Fibroblast of pulmonary artery (primary cell): ENCODE measurements at regions not wholly inside any gene's neighbourhood (a gene's known extent, or its start where the extent isn't known, plus 50 kb on each side); places are given as distances from the start of the nearest gene placed in this dataset.
"Not testable (repeated sequence)": the region's sequence is repeated elsewhere in the genome, so short reads cannot be mapped to it uniquely, and the experiment has no call there.

Experiments used
- DNase-seq: peaks from one replicate; pipeline ENCODE4 v3.0.0-alpha.2; 2010; ENCODE audit warnings: low read depth
- H3K4me3 ChIP-seq: replicated peaks from 2 replicates; pipeline ENCODE4 v1.5.1; 2011; ENCODE audit warnings: low read depth, mild to moderate bottlenecking, control low read depth, low read length, moderate library complexity
- TF ChIP-seq, protein P1 (sequence below): IDR thresholded peaks from 2 replicates; pipeline ENCODE4 v1.5.1; 2011; ENCODE audit warnings: mild to moderate bottlenecking, control low read depth, low read length, inconsistent platforms; ENCODE audit errors: missing control alignments

DNA sequence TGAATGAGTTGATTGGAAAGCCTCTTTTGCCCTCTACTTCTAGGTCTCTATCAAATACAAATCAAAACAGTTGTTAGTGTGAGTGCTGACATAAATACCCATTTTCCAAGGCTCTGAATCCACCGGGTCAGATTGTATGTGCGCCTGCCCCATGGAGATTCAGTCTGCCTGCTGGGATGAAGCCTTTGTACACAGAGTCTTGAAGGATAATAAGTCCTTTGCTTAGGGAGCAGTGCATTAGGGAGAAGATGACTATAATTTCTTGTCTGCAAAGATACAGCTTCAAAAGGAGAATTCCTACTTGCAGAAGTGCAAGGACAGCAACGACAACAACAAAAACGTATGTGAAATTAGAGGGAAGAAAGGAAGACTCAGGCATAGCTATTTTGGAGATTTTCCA is 90.3 kb upstream of the VRK1 start:
- no peak for DNase-seq

DNA sequence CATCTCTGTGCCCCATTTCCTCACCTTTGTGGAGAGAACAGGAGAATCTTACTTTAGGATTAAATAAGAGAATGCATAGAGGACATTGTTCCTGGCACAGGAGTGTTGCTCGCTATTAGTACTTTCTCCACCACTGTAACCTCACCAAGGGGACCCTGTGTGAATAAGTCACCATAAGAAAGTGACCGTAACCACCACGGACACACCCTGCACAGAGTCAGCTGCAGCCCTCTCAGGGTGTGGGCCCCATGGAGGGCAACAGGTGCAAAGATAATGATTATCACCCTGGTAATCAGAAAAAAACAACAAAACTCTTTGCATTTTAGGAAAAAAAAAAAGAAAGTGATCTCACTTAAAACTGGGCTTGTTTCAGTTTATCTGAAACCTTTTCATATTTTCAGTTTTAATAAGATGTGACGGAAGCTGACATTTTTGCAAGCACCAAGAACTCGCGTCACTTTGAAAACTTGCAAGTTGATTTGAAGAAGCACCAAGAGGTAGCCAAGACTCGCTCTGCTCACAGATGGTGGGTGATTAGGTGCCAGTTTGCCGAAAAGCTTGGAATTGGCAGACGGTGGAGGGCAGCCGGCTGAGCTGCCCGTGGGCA is 87.0 kb upstream of the VRK1 start:
- no peak for DNase-seq
- H3K4me3 ChIP-seq: no peak overlapping the region
- TF ChIP-seq, protein P1, sequence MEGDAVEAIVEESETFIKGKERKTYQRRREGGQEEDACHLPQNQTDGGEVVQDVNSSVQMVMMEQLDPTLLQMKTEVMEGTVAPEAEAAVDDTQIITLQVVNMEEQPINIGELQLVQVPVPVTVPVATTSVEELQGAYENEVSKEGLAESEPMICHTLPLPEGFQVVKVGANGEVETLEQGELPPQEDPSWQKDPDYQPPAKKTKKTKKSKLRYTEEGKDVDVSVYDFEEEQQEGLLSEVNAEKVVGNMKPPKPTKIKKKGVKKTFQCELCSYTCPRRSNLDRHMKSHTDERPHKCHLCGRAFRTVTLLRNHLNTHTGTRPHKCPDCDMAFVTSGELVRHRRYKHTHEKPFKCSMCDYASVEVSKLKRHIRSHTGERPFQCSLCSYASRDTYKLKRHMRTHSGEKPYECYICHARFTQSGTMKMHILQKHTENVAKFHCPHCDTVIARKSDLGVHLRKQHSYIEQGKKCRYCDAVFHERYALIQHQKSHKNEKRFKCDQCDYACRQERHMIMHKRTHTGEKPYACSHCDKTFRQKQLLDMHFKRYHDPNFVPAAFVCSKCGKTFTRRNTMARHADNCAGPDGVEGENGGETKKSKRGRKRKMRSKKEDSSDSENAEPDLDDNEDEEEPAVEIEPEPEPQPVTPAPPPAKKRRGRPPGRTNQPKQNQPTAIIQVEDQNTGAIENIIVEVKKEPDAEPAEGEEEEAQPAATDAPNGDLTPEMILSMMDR: no peak

More for the DNA sequence above, 90.3 kb upstream of the VRK1 start:
- H3K4me3 ChIP-seq: no peak overlapping the region
- TF ChIP-seq, protein P1: no peak

DNA sequence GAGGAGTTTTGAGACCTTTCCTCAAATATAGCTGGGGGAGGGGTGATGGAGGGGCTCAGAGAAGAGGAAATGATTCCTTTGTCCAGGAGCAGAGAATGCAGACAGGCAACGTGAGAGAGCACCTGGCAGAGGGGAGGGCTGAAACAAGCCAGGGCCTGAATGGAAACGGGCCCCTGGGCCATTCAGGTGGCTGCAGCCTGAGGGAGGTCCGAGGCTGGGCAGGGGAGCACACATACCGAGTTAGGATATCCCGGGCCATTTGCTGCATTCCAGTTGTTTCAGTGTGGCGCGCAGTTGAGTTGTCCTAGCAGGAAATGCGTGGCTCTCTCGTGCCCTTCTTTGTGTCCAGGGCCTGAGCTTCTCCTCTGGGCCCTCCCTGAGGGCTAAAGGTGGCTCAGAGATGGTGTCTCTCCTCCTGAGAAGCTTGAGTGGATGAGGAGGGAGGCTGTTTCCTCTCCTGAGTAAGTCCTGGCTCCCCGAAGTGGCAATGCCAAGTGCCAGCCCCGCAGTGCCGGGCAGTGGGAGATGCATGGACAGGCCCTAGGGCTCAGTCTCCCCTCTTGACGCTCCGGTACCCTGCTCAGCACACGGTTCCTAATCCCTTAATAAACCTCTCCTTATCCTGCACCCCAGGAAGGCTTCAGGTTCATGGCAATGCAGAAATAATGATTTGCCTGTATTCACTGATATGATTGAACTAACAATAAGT is 85.5 kb upstream of the VRK1 start:
- no peak overlapping the region for H3K4me3 ChIP-seq
- TF ChIP-seq, protein P1: no peak
- no peak for DNase-seq

DNA sequence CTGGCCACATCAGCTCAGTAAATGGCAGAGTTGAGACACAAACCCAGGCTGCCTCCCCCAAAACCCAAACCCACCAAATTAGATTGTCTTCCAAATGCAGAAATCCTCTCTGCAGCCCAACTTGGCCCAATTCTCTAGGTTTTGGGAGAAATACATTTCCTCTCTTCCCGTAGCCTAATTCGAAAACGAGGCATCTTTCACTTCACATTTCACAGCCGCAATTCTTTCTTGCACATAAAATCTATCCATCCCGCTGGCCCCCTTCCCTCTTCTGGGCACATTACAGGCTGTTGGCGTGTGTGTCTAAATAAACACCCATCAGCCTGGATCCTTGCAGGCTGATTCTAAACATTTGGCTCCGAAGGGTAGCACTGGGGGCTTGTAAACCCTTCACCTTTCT is 83.8 kb upstream of the VRK1 start:
- DNase-seq: no peak
- TF ChIP-seq, protein P1: no peak
- no peak overlapping the region for H3K4me3 ChIP-seq

DNA sequence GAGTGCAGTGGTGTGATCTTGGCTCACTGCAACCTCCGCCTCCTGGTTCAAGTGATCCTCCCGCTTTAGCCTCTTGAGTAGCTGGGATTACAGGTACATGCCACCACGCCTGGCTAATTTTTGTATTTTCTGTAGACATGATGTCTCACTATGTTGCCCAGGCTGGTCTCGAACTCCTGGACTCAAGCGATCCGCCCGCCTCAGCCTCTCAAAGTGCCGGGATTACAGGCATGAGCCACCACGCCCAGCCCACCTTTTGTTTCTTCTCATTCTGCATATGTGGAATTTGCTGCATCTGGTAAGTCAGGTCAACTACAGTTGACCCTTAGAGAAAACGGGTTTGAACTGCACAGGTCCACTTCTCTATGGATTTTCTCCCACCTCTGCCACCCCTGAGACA is 82.6 kb upstream of the VRK1 start:
- not testable (repeated sequence) for DNase-seq, H3K4me3 ChIP-seq

DNA sequence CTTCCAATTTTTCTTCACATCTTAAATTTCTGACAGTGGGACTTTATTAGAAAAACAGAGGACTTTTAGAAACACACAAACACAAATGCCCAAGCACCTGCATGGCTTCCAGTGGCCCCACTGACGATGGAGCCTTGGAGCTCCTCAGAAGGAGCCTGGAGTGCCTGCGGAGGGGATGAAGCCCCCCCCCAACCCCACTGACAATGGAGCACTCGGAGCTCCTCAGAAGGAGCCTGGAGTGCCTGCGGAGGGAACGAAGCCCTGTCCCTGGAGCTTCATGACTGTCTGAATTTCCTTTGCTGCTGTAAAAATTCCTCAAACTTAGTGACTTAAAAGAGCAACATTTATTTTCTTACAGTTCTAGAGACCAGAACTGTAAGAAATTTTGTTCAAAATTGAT is 80.1 kb upstream of the VRK1 start:
- TF ChIP-seq, protein P1: no peak
- no peak for DNase-seq
- H3K4me3 ChIP-seq: no peak overlapping the region

DNA sequence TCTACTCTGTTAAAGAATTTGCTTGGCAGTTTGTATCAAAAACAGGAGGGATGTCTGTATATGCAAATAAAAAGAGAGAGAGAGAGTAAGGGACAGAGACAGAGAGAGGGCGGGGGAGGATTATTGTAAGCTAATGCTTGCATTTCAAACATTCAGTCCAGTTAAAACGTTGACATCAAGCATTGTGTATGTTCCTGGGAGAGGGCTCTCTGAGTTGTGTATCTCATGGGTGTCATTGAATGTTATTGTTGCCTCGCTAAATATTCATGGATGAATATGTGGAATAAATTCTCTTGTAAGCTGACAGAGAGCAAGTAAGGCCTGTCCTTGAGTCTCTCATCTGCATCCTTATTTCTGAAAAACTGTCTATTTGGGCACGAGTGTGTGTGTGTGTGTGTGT is 78.8 kb upstream of the VRK1 start:
- no peak for DNase-seq
- H3K4me3 ChIP-seq: no peak overlapping the region
- TF ChIP-seq, protein P1: no peak

DNA sequence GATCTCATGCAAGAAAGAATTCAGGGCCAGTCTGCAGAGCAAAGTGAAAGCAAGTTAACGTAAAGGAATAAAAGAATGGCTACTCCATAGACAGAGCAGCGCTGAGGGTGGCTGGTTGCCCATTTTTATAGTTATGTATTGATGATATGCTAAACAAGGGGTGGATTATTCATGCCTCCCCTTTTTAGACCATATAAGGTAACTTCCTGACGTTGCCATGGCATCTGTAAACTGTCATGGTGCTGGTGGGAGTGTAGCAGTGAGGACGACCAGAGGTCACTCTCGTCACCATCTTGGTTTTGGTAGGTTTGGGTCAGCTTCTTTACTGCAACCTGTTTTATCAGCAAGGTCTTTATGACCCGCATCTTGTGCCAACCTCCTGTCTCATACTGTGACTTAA is 76.5 kb upstream of the VRK1 start:
- not testable (repeated sequence) for DNase-seq, H3K4me3 ChIP-seq
